ENCODE measurements at regions not wholly inside any gene's neighbourhood (a gene's known extent, or its start where the extent isn't known, plus 50 kb on each side); places are given as distances from the start of the nearest gene placed in this dataset.
"Not testable (repeated sequence)": the region's sequence is repeated elsewhere in the genome, so short reads cannot be mapped to it uniquely, and the experiment has no call there.

DNA sequence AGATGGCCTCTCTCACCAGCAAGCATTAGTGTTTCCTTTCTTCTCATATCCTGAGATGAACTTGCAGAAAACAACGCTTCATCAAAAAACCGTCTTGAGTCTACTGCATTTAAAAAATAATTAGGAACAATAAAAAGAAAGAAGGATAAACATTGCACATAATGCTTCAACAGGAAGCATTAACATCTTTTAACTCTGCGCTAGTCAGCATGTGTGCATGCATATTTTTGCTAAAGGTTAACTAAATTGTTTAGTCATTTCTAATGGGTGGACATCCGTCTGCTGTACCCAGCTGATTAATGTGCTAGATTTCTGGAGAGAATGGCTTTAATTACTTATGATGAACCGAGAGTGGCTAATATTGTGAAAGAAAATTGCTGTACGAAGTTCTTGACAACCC lies 349.3 kb downstream of the SOX4 start:
- Histone ChIP-seq H3K27me3 (no peaks in the 10 kb centered on the region), H3K9me3 (no peaks in the 10 kb centered on the region), H3K36me3 (no peaks in the 10 kb centered on the region), H3K27ac (no peak overlapping the region), H3K4me3 (no peak overlapping the region), H3K4me1 (peaks cover 10% of the 10 kb centered on the region)
- TF ChIP-seq POLR2AphosphoS5 (IDR thresholded peaks at IDR 0.05; ENCODE audit: insufficient read depth in 1 of 2, low read depth in 1 of 2) = no peak
- TF ChIP-seq, protein P1, sequence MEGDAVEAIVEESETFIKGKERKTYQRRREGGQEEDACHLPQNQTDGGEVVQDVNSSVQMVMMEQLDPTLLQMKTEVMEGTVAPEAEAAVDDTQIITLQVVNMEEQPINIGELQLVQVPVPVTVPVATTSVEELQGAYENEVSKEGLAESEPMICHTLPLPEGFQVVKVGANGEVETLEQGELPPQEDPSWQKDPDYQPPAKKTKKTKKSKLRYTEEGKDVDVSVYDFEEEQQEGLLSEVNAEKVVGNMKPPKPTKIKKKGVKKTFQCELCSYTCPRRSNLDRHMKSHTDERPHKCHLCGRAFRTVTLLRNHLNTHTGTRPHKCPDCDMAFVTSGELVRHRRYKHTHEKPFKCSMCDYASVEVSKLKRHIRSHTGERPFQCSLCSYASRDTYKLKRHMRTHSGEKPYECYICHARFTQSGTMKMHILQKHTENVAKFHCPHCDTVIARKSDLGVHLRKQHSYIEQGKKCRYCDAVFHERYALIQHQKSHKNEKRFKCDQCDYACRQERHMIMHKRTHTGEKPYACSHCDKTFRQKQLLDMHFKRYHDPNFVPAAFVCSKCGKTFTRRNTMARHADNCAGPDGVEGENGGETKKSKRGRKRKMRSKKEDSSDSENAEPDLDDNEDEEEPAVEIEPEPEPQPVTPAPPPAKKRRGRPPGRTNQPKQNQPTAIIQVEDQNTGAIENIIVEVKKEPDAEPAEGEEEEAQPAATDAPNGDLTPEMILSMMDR (IDR thresholded peaks at IDR 0.05) = no peak
- no peak for TF ChIP-seq POLR2A (IDR thresholded peaks at IDR 0.05)
- DNase-seq (ENCODE audit: extremely low spot score in 2 of 2) = no peak
- intact Hi-C loops (cut with DNase I) = no loop called here

DNA sequence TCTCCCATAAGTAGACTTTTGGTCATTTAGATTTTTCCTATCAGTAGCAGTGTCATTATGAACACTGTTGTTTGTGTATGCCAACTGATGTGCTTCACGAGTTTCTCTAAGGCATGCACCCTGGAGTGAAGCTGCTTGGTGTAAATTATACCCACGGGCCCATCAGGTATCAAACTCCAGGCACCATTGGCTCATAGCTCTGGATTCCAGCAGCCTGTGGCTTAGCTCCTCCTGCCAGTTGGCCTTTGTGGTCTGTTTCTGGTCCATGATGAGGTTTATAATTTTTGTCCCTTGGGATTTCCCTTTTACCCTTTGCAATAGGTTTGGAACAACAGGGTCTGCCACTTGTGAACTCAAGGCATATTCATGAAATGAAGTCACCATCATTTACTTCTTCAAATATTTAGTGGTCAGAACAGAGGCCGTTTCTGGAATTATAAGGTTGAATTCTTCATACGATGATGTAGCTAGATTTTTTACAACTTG lies 350.5 kb downstream of the PRL start:
- intact Hi-C loops (cut with DNase I) = no loop called here
- no peaks in the 10 kb centered on the region for H3K9me3 ChIP-seq
- H3K27me3 ChIP-seq = no peaks in the 10 kb centered on the region
- H3K27ac ChIP-seq = no peak overlapping the region
- no peak overlapping the region for H3K4me3 ChIP-seq
- no peaks in the 10 kb centered on the region for H3K36me3 ChIP-seq
- peaks cover 10% of the 10 kb centered on the region for H3K4me1 ChIP-seq
- DNase-seq (ENCODE audit: extremely low spot score in 2 of 2) = no peak
- TF ChIP-seq POLR2AphosphoS5 (IDR thresholded peaks at IDR 0.05; ENCODE audit: insufficient read depth in 1 of 2, low read depth in 1 of 2) = no peak
- no peak for TF ChIP-seq POLR2A (IDR thresholded peaks at IDR 0.05)
- TF ChIP-seq, protein P1 (IDR thresholded peaks at IDR 0.05) = no peak

DNA sequence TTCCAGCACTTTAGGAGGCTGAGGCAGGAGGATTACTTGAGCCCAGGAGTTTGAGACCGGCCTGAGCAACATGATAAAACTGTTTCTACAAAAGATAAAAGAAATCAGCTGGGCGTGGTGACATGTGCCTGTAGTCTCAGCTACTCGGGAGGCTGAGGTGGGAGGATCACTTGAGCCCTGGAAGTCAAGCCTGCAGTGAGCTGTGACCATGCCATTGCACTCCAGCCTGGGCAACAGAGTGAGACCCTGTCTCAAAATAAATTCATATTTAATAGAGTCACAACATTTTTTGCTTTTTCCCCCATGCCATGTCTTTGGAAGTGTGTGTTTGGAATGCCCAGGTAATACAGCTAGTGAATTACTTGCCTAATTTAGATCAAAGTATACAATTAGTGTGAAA lies 349.6 kb downstream of the PRL start:
- H3K9me3 ChIP-seq; H3K27ac ChIP-seq; H3K4me1 ChIP-seq; H3K27me3 ChIP-seq; DNase-seq (ENCODE audit: extremely low spot score in 2 of 2); intact Hi-C loops (cut with DNase I); H3K36me3 ChIP-seq; H3K4me3 ChIP-seq: not testable (repeated sequence)

DNA sequence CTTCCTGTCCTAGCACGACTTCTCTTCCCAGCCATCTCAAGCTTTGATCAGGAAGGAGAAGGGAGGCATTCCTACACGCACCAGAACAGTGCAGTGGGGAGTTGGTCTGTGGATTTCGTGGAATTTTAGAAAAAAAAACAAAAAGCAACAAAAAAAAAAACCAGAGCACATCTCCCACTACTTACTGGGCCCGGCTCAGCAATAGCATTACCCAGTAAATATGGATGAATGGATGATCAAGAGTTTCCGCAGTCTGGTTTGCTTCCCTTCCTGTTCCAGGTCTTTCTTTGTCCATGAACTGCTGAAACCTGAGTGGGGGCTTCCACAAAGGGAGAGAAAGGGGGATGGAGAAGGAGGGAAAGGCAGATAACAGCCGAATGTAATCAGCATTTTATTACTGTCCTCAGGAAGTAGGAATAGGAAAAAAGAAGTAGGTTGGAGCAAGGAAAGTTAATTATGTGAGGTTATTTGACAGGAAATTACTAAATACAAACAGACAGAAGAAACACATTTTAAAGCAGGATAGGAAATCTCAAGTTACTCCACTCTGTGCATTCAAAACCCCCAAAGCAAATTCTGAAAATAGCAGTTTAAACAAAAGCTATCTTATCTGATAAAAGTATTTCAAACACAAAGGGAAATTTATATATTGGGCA lies 349.0 kb downstream of the PRL start:
- Histone ChIP-seq H3K27ac (no peak overlapping the region), H3K4me1 (peaks cover 5% of the 10 kb centered on the region), H3K9me3 (no peaks in the 10 kb centered on the region), H3K36me3 (no peaks in the 10 kb centered on the region), H3K27me3 (no peaks in the 10 kb centered on the region), H3K4me3 (no peak overlapping the region)
- TF ChIP-seq, protein P1 (IDR thresholded peaks at IDR 0.05) = no peak
- TF ChIP-seq POLR2A (IDR thresholded peaks at IDR 0.05) (no peak), POLR2AphosphoS5 (IDR thresholded peaks at IDR 0.05; ENCODE audit: insufficient read depth in 1 of 2, low read depth in 1 of 2) (no peak)
- DNase-seq (ENCODE audit: extremely low spot score in 2 of 2) = no peak
- intact Hi-C loops (cut with DNase I) = no loop called here

DNA sequence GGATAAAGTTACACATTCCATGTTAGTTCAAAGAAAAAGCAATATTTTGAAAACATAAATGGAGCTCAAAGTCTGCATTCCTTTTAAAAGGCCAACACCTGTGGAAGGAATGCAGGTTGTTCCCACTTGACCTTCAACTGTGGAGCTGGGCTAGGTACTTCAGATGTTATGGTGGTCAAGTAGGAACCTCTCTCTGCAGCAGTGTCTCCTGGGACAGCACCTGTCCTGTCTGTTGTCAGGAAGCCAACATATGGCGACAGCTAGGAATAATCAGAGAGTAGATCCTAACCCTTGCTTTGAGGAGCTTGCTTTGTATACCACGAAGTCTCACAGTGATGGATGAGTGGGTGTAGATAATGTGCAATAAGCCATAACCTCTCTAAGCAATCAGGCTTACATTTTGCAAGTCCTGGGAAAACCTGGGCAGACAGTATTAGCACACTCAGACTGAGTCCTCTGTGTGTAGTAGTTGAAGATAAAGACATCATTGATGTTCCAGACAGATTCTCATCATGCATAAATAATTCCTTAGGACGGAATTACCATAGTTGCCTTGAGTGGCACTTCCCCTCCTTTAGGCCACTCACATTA lies 347.5 kb downstream of the PRL start:
- intact Hi-C loops (cut with DNase I) = no loop called here
- no peak for DNase-seq (ENCODE audit: extremely low spot score in 2 of 2)
- Histone ChIP-seq H3K9me3 (no peaks in the 10 kb centered on the region), H3K4me1 (peaks cover 8% of the 10 kb centered on the region), H3K27me3 (no peaks in the 10 kb centered on the region), H3K4me3 (no peak overlapping the region), H3K27ac (no peak overlapping the region), H3K36me3 (no peaks in the 10 kb centered on the region)
- TF ChIP-seq, protein P1 (IDR thresholded peaks at IDR 0.05) = no peak
- TF ChIP-seq POLR2AphosphoS5 (IDR thresholded peaks at IDR 0.05; ENCODE audit: insufficient read depth in 1 of 2, low read depth in 1 of 2) (no peak), POLR2A (IDR thresholded peaks at IDR 0.05) (no peak)
